NCI-H446 (cell line): ENCODE measurements at regions not wholly inside any gene's neighbourhood (a gene's known extent, or its start where the extent isn't known, plus 50 kb on each side); places are given as distances from the start of the nearest gene placed in this dataset.
"Not testable (repeated sequence)": the region's sequence is repeated elsewhere in the genome, so short reads cannot be mapped to it uniquely, and the experiment has no call there.

ENCODE experiments used
- DNase-seq, 2 experiments: peaks; one replicate each; lab custom pipeline; 2025; lab: John Stamatoyannopoulos, UW

- DNase-seq, result not testable (repeated sequence)
Observed at GRCh38 chr18:65998971-65999700, 248.3 kb downstream of the CDH7 start.

DNA sequence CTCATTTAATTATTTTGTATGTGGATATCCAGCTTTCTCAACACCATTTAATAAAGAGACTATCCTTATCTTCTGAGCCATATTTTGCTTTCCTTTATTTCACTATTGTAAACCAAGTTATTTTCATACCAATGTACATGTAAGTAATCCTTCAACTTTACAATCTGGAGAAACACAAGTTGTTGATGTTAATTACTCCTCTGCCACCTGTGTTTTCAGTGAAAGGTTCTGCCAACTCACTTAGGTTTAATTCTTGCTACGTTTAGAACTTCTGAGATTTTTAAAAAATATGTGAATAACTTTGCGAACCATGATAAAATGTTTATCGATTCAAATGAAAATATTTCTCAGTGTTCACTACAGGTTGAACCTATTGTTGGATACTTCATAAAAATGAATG, 244.4 kb downstream of the CDH7 start:
- no peak for DNase-seq

GRCh38 chr18:65994302-65994701, 243.5 kb downstream of the CDH7 start:
- DNase-seq, result no peak

GRCh38 chr18:65990944-65991708, 240.3 kb downstream of the CDH7 start:
- no peak for DNase-seq

DNA sequence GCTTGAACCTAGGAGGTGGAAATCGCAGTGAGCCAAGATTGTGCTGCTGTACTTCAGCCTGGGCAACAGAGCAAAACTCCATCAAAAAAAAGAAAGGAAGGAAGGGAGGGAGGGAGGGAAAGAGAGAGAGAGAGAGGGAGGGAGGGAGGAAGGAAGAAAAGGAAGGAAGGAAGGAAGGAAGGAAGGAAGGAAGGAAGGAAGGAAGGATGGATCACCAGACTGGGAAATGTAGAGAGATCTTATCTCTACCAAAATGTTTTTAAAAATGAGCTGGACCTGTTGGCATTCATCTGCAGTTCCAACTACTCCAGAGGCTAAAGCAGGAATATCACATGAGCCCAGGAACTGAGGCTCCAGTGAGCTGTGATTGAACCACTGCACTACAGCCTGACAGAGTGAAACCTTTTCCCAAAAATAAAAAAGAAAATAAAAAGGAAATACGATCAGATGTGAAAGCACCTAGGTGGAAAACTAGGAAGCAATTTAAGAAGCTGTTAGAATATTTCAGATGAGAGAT, 239.4 kb downstream of the CDH7 start:
- no peak for DNase-seq

DNA sequence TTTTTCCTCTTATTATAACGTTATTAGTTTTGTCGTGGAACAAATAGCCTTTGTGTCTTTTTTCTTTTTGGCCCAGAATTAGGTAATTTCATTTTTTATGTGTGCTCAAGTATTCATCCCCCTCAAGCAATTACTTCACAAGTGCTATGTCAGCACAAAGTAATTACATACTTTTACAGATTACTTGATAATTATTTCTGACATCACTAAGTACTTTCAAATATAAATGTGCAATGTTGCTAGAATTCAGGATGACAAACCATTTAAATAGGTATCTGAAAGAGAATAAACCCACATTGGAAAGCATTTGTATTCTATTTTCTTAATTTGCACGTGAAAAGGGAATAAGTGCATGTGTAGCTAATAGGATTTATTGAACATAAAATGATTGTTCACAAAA, 238.2 kb downstream of the CDH7 start:
- no peak for DNase-seq

- DNase-seq, result no peak
Observed at GRCh38 chr18:65988386-65988785, 237.6 kb downstream of the CDH7 start.

DNA sequence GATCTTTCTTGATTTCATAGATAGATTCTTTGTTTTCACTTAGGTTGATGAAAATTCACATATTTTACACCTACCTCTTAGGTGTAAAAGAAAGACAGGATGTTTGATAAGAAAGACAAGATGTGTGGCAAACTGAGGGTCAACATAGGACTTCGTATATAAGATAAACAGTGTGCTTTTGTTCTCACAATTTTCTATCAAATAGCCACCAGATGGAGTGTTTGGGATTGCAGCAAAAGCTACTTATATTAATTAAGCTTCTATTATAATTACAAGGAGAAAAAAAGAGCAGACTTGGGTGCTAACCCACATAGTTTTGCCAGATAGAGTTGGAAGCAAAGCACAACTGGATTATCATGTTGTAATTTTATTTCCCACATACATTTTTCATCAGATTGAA, 232.9 kb downstream of the CDH7 start:
- peak in 1 of 2 experiments; percentile 12 for DNase-seq

DNA sequence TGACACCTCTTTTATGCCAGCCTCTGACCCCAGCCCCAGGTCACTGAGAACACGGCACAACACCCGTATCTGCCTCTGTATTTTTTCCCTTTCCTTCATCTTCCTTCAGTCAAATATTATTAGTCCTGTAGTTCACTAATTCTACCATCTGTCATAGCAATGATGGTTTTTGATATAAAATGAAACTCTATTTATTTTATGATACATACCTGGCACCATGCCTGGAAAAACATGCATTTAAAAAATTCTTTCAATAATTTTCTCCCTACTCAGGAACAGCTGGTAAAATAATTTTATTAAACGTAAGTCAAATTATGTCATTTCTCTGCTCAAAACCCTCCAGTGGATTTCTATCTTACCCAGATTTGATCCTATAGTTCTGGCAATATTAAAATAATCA, 224.7 kb downstream of the CDH7 start:
- peak; percentile 12 to 42 for DNase-seq

- DNase-seq, result no peak
Observed at GRCh38 chr18:65974758-65975157, 223.9 kb downstream of the CDH7 start.

GRCh38 chr18:65968239-65969004, 217.6 kb downstream of the CDH7 start:
- peak in 1 of 2 experiments; percentile 20 for DNase-seq

GRCh38 chr18:65955747-65956146, 204.9 kb downstream of the CDH7 start:
- DNase-seq, result no peak

- no peak for DNase-seq
Observed at GRCh38 chr18:65954372-65954771, 203.6 kb downstream of the CDH7 start.

GRCh38 chr18:65946777-65947176, 196.0 kb downstream of the CDH7 start:
- no peak for DNase-seq

GRCh38 chr18:65943268-65943667, 192.5 kb downstream of the CDH7 start:
- no peak for DNase-seq

GRCh38 chr18:65942854-65943253, 192.0 kb downstream of the CDH7 start:
- no peak for DNase-seq

GRCh38 chr18:65942104-65942503, 191.3 kb downstream of the CDH7 start:
- DNase-seq, result no peak

DNA sequence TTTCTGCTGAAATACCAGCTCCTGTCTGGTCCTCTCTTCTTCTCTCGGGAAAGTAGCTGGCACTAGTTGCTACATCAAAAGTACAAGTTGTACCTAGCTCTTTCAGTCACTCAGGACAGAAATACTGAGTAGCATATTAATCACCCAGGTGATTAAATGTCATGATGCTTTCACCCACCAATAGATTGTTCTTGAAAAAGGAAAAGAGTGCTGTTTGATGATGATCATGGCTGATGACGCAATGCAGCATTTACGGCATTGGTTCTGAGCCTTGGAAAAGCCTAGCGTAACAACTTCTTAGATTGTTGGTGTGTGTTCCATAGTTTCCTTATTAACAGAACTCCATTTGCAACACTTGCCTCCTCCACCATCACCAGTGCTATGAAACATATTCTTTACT, 190.7 kb downstream of the CDH7 start:
- DNase-seq, result no peak
